GM21367 (cell line): ENCODE measurements at regions not wholly inside any gene's neighbourhood (a gene's known extent, or its start where the extent isn't known, plus 50 kb on each side); places are given as distances from the start of the nearest gene placed in this dataset.

Experiments
- ATAC-seq: cut with Tn5 transposase; IDR thresholded peaks from one replicate; pipeline ENCODE4 v1.9.1; 2021; ENCODE audit not compliant: unreplicated experiment

DNA sequence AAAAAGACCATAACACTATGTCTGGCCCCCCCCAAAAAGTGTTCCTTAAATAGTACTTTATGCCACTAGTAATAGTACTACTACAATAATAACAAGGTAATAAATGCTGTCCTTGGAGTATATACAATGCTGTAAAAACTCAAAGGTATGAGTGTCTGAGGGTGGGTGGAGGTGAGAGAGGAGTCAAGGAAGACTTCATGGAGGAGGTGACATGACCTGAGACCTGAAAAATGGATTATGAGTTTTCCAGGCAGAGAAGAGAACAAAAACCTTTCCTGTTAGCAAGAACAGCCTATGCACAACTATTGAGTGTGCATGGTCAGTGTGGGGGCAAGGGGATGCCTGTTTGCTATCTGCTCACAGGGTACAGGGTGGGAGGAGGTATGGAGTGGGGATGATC lies 290.2 kb upstream of the USP24 start:
- no peak for ATAC-seq

DNA sequence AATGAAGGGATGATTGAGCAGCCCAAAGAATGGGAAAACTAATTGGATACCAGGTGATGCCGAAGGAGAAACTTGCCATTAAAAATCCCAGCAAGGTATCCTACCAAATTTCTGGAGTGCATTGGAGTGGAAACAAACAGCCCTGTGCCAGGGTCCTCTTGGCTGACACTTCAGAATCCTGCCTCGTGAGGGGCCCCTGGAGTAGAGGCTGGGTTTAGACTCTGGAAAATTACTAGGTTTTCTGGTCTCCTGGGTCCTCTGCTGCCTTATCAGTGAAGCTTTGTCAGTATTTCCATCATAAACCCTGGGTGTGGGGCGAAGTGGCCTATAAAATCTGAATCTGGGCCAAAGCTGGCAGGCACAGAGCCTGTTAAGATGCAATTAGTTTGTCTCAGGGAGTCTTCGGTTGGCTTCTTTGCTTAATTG lies 289.2 kb upstream of the USP24 start:
- no peak for ATAC-seq

DNA sequence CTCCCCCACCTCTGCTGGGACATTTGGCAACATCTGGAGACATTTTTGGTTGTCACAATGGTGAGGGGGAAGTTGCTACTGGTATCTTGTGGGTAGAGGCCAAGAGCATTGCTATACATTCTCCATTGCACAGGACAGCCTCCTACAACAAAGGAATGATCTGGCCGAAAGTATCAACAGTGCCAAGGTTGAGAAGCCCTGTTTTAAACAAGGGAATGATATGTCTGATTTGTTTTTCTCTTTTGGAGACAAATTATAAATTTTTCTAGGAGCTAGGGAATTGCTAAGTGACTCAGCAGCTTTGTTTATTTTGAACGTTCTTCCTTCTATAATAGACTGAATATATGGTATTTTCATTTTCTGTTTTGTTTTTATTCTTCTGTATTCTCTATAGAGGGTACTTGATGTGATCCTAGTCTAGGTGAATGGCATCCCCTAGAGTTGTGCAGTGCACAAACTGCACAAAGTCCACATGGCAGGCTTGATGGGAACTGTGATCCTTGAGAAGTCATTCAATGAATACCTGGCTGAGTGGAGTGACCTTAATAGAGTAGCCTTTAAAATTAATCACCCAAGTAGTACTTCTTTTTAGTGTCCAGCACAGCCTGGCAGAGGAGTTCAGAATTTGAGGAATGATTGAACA lies 288.6 kb upstream of the USP24 start:
- no peak for ATAC-seq

DNA sequence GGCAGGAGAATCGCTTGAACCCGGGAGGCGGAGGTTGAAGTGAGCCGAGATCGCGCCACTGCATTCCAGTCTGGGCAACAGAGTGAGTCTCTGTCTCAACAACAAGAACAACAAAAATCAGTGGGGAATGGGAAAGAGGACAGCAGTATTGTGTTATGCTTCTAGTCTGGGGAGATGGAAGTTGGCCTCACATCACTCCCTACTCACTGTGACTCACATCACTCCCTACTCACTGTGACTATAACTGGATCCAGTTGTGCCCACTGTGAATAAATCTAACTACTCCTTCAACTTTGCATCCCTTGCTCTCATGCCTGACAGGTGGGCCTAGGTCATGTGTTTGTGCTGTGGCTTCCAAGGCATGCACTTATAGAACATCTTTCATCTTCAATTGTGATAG lies 285.4 kb upstream of the USP24 start:
- ATAC-seq: no peak

DNA sequence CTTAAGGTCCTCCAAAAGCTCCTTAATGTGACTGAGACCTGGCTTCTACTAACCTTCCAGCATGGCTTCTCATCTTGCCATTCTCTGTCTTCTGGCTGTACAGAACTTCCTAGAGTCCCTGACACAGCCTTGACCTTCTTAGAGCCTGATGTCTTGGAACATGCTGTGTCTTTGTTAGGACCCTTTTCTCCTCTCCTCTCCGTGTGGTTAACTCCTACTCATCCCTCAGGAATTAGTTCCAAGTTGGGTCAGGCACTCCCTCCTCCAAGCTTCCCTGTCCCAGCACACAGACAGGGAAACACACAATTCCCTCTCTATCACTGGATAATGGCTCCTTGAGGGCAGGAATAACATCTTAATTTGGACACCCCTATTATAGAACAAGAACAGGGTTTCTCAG lies 275.4 kb upstream of the USP24 start:
- ATAC-seq: no peak

DNA sequence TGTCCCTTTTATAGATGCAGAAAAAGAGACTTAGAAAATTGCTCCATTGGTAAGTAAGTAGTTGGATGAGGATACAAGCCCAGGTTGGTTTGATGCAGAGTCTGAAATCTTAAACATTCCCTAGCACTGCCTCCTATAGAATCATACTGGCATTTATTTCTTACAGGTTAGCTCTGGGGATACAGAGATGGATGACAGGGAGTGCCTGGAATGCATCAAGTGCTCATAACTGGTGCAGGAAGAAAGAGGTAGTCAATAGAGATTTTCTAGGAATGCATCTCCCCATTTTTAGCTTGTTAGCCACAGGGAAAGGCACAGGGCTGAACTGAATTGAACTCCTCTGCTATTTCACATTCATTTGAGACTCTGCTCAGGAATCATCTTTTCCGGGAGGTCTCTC lies 269.0 kb upstream of the USP24 start:
- no peak for ATAC-seq

DNA sequence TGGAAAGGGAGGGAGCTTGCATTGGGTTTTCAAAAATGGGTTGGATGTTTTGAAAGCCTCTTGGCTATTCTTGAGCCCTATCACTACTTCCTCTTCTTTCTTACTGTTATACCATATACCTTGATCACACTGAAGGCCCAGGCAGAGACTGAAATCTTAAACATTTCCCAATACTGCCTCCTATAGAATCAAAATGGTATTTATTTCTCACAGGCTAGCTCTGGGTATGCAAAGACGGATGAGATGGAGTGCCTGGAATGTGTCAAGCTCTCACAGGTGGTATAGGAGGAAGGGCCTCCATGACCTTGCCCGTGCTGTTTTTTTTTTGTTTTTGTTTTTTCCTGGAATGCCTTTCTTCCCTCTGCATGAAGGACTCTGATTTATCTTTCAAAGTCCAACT lies 268.4 kb upstream of the USP24 start:
- no peak for ATAC-seq

DNA sequence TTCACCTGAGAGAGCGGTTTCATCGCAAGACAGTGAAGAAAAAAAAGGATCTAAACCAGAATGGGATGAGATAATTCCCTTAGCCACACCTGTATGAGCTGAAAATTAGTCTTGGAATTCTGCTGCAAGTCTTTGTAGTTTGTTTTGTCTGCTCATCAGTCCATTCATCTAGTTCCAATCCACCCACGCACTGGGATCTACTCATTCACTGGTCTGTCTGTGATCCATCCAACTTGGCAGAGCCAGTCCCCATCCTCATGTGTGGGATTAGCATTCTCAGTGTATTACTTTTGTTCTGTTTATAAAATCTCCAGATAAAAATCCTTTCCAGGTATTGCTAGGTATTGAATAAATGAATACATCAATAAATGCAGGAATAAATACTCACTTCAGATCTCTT lies 266.5 kb upstream of the USP24 start:
- no peak for ATAC-seq

DNA sequence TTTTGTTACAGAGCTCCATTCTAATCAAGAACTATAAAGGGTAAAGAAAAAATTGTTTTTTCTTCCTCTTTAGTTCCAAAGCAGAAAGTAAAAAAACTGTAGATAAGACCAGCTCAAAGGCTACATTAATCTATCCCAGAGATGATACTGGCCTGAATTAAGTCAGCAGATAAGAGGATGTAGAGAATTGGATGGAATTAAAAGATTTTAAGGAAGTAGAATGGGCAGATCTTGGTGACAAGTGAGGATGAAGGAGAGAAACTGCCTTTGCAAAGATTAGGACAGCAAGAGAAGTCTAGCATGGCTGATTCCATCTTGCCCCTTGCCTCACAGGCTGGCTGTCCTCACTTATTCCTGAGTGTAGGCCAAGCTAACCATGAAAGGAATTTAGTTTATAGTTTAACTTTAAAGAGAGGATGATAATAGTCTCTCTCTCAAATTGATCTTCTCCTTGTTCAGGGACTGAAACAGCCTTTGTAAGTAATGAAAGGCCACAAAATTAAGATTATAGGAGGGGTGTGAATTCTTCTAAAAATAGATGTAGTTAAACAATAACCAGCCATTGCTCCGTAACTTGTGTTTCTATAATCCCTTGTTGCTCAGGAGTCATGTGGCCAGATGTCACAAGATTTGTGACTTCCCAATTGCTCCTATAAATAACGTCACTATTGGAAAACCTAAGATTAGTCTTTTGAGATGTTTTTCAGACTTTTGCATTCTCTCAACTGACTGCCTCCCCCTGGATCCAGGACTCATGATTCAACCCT lies 265.0 kb upstream of the USP24 start:
- ATAC-seq: no peak

DNA sequence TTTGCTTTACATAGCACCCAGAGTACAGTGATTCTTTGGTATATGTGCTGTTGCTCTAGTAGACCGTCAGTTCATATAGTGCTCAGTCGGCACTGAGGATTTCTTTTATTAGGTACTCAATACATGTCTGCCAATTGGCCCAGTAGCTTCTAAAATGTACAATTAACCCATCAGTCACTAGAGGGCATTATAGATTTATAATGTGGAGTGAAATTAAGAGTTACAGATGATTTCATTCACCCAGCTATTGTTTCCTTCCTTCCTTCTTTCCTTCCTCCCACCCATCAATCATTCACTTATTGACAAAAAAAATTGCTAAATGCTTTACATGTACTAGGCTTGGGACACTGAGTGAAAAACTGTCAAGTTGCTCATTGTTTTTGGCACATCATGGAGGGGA lies 263.6 kb upstream of the USP24 start:
- no peak for ATAC-seq

DNA sequence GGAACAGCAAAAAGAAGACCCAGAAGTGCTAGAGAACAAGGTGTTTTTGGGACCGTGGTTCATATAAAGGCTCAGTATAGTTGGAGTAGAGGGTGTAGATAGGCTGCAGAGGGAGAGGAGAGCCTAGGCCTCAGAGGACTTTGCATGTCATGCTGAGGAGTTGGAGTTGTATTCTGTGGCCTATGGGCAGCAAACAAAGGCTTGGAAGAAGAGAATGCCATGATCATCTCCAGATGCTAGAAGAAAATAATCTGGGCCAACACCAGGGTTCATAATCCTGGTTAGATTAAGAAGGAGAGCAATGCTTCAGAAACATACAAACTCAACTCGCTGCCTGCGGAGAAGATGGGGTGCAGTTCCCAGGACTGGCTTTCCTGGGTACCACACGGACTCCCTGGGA lies 262.8 kb upstream of the USP24 start:
- no peak for ATAC-seq

DNA sequence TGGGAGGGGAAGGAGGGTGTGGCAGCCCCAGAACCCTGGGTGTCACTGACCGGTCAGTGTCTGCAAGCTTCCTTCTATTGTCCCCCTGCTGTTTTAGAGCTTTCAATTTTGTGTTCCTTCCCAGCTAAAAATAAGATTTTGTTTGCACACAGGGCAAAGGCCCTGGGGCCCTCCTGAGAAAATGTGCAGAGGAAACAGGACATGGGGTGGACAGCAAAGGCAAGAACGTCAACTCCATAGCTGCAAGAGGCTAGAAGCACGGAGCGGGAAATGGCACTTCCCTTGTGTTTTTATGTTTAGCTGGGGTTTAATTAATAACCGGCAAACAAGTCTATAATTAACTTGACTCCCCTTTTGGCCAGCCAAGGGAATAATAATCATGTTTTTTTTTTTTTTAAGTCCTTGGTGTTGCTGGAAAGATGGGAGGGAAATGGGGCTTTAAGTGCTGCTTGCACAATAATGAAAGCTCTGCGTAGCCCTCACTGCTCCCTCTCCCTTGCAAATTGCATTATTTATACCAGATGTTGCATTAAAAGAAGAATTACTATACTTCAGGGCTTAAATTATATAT lies 261.4 kb upstream of the USP24 start:
- ATAC-seq: no peak

DNA sequence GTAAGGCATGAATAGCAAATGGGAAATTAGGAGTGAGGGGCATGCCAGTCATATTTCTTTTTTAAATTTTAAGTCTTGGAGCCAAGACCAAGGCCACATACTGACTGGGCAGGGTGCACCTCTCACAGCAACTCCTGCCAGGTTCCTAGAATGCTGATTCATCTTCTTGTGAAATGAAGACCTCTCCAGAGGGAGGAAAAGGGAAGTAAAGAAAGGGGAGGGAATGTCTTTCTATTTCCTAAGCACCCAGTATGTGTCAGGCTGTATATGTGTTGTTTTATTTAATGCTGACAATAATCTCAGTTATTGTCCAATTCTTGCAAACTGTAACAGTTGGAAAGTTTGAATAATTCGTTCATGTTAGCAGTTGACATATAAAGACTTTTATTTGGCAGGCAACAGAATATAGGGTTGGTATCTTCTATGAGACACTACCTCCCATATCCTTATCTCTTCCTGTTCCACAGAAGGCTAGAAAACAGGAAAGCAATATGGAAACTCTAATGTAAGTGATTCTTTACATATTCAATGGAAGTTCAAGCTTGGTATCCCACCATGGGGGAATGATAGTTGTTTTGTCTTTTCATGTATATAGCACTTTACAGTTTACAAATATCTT lies 259.1 kb upstream of the USP24 start:
- ATAC-seq: no peak

DNA sequence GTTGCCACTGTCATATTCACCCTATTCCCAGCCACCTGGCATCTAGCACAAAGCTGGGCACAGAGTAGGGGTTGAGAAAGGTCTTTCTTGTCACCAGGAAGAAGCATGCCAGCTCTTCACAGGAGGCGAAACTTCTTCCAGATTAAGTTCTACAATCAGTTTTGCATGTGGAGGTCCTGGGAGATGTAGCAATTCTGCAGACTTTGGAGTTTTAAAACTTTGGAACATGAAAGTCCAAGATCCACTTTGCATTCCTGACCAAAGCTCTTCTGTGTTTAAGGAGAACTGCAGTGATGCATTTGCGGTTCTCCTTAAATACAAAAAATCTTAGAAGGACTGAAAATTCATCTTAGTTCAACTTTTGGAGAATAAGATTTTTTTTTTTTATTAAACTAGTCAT lies 258.5 kb upstream of the USP24 start:
- ATAC-seq: no peak

DNA sequence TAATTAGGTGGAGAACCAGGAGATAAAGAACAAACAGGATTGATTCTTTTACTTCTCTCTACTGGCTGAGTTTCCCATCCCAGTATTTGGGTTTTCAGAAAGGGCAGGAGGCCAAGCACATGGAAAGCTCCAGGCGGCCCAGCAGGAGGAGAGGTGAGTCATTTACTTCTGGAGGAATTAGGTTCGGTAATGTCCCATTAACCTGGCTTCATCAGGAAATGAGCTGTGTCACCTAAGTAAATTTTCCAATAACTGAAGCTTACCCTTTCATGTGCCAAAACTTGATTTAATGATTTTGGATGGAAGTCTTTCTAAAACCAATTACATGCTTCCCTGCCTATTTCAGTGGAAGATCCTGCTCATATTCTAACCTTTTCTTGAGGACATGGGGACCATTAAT lies 257.6 kb upstream of the USP24 start:
- no peak for ATAC-seq

DNA sequence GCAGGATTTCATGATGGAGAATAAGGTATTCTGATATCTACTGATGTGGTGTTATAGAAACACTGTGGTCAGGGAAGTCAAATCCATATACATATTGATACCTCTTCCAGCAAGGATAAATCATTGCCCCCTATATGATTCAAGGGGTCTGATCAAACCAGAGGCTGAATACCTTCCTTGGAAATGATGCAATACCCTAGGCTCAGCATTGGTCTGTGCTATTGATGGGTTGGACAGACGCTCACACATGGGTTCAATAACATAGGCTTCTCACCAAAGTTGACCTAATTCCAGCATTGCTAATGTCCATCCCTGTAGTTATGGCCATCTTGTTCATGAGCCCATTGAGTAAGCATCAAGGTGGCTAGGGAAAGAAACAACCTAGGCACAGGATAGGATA lies 257.0 kb upstream of the USP24 start:
- ATAC-seq: no peak

DNA sequence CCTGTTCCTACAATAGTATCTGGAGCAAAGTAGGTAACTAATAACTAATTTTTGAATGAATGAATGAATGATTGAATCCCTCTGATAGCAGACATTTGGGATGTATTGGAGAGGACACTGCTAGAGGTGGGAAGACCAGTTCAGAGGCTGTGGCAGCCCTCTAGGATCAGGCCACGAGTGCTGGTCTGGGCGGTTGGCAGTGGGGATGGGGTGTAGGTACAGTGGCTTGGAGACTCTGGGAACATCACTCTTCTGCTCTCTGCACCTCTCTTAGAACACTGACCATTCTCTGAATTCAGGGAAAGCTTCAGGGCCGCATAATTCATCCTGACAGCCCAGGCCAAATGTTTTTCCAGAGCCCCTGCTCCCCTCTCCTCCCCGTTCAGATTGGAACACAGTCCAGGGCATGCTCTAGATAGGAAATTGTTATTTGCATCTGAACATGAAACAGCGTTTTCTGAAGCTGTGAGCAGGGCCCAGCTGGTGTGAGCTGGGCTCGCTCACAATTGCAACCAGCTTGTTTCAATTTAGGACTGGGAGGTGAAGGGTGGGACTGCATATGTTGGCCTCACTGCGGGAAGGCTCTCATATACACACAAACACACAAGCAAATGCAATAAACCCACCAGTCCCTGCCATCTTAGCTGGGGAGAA lies 253.1 kb upstream of the USP24 start:
- no peak for ATAC-seq

DNA sequence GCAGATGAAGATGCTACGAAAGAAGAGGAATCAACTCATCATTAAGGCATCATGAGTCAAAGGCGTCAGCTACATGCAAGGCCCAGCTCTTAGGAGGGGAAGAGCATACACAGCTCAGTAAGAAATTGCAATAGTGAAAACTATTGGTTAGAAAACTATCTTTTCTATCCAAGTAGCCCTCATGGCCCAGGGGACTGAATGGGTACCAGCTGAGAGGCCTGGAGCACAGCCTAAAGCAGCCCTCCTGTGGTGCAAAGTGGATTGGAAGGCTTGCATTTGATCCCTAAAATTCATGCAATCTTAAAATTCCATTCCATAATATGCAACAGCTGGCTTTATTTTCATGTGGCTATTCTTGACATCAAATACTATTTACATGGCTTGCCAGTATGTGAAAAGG lies 251.8 kb upstream of the USP24 start:
- no peak for ATAC-seq

DNA sequence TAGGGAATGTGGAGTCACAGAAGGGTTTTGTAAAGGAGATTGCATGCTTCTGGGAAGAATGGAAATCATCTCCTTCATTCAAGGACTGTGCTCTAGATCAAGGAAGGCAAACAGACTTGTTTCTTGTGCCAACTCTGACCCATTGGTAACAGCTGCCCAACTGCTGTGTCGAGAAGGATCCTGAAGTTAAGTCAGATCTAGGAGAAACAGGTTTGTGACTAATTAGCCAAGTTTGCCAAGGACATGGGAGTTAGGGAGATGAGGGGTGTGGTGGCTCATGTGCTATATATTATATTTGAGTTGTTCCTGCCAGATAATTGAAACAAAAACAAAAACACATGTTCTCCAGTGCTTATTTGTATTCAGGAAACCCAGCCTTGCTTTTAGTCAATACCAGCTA lies 251.2 kb upstream of the USP24 start:
- no peak for ATAC-seq

DNA sequence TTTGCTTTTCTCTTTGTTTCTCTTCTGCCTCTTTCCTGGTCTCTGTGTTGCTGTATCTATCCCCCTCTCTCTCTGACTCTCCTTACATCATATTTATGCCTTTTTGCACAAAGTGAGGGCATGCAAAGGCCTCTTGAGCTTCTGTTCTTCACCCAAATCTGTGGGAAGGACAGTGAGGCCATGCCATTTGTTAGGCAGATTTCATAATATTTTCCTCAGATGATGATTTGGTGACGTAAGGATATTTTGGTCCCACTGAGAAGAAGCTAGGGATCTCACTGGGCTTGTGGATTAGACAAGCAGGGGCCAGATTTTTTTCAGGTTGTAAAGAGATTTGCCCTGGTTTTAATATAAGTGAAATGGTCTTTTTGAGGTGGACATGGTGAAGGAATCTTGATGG lies 249.4 kb upstream of the USP24 start:
- no peak for ATAC-seq

DNA sequence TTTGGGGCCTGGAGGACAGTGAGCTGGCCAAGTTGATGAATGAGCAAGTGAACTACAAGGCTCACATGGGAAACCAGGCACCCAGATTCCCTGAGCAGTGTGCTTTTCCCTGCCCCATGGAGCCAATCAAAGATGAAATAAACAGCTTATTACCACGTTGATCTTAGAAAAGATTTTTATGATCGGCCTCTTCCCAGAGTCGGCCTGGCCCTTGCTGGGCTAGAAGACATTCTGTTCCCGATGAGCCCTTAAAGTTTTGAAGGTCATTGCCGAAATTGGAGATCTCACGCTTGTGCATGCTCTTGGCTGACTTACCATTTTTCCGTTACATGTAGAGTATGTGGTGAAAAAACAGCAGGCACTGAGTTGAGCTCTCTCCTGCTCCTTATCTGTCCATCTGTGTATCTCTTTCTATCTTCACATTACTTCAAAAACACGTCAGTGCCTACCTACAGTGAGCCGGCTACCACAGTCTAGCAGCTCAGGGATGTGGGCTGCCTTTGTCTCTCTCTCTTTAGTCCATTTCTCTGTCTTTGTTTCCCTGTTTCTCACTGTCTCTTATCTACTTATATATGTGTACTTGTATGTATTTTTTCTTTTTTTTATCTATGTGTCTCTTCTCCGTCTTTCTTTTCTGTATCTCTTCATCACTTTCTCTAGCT lies 248.8 kb upstream of the USP24 start:
- ATAC-seq: no peak
